Left ventricle myocardium inferior (tissue), 1 donor: ENCODE measurements at regions not wholly inside any gene's neighbourhood (a gene's known extent, or its start where the extent isn't known, plus 50 kb on each side); places are given as distances from the start of the nearest gene placed in this dataset.
"Not testable (repeated sequence)": the region's sequence is repeated elsewhere in the genome, so short reads cannot be mapped to it uniquely, and the experiment has no call there.

ENCODE experiments used
- DNase-seq: peaks from one replicate; pipeline ENCODE4 v3.0.0-alpha.2; 2020
- H3K27ac ChIP-seq: fragments of 200-600 bp; replicated peaks from 2 replicates; pipeline ENCODE4 v1.8.0; 2021
- H3K27me3 ChIP-seq: fragments of 200-600 bp; 2 replicates; pipeline ENCODE4 v1.8.0; 2021; ENCODE audit warnings: low read depth
- H3K36me3 ChIP-seq: fragments of 200-600 bp; 2 replicates; pipeline ENCODE4 v1.8.0; 2021
- H3K4me1 ChIP-seq: fragments of 200-600 bp; 2 replicates; pipeline ENCODE4 v1.8.0; 2021
- H3K4me3 ChIP-seq: fragments of 200-600 bp; 2 replicates; pipeline ENCODE4 v1.8.0; 2021; ENCODE audit warnings: mild to moderate bottlenecking, moderate library complexity
- H3K9me3 ChIP-seq: fragments of 200-600 bp; replicated peaks from 2 replicates; pipeline ENCODE4 v1.8.0; 2021
- intact Hi-C: fragments of 100-400 bp; cut with micrococcal nuclease; formaldehyde crosslinking; loops from one replicate; pipeline ENCODE4 v1.11.0; 2022
- TF ChIP-seq, protein P1 (sequence below): fragments of 200-600 bp; IDR thresholded peaks from 2 replicates; pipeline ENCODE4 v1.8.0; 2021; ENCODE audit warnings: antibody characterized with exemption, mild to moderate bottlenecking, borderline replicate concordance
- donor health status: DM: no; HTN: yes; CAD: no; lungs with severe emphysema.

DNA sequence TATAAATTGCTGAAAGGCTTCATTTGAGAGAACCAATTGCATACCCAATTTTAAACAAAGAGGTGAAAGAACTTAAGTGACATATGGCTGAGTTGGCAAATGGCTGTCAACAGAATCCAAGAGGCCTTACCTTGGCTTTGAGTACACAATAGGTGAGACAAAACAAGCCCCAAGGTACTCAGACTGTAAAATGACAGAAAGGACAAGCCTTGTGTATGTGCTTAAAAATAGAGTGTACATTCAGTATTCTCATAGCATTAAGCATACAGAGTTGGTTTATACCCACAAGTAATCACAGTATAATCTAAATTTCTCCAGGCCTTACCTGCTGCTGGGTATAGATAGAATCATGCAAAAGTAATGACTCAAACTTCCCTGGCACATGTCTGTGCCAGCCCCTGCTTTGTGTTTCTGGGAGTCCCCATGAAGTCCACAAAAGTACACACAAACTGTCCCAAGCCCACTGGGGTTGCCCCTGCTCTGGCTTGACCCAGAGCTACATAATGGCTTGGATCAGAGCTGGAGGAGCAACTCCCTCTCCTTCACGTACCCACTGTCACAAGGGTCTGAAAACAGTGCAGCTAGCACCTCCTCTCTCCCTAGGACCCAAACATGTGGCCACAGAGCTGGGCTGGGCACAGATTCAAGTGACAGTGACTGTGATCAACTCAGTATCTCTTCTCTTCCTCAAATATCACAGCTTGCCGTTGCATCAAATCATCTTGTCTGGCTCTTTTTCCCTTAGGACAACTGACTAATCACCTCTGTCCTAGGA lies 250.8 kb downstream of the ENC1 start:
- H3K9me3 ChIP-seq, result no peaks in the 10 kb centered on the region
- H3K4me3 ChIP-seq, result no peak overlapping the region
- H3K27me3 ChIP-seq, result no peaks in the 10 kb centered on the region
- no peak for DNase-seq
- H3K36me3 ChIP-seq, result no peaks in the 10 kb centered on the region
- peaks cover 16% of the 10 kb centered on the region for H3K4me1 ChIP-seq
- no peak overlapping the region for H3K27ac ChIP-seq
- intact Hi-C loops, result no loop called here
- TF ChIP-seq, protein P1, sequence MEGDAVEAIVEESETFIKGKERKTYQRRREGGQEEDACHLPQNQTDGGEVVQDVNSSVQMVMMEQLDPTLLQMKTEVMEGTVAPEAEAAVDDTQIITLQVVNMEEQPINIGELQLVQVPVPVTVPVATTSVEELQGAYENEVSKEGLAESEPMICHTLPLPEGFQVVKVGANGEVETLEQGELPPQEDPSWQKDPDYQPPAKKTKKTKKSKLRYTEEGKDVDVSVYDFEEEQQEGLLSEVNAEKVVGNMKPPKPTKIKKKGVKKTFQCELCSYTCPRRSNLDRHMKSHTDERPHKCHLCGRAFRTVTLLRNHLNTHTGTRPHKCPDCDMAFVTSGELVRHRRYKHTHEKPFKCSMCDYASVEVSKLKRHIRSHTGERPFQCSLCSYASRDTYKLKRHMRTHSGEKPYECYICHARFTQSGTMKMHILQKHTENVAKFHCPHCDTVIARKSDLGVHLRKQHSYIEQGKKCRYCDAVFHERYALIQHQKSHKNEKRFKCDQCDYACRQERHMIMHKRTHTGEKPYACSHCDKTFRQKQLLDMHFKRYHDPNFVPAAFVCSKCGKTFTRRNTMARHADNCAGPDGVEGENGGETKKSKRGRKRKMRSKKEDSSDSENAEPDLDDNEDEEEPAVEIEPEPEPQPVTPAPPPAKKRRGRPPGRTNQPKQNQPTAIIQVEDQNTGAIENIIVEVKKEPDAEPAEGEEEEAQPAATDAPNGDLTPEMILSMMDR, result no peak

DNA sequence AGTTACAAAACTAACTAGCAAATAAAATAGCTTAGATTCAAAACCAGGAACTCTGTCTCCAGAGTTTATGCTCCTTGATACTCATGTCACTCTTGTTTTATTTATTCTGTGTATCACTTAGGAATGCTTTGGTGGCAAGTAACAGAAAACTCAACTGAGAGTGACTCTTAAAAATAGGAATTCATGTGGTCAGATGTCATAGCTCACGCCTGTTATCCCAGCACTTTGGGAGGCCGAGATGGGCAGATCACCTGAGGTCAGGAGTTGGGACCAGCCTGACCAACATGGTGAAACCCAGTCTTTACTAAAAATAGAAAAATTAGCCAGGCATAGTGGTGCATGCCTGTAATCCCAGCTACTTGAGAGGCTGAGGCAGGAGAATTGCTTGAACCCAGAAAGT lies 252.1 kb downstream of the ENC1 start:
- H3K36me3 ChIP-seq, H3K4me3 ChIP-seq, H3K27me3 ChIP-seq, H3K9me3 ChIP-seq, H3K27ac ChIP-seq, DNase-seq, intact Hi-C loops: not testable (repeated sequence)
- peaks cover 29% of the 10 kb centered on the region for H3K4me1 ChIP-seq

DNA sequence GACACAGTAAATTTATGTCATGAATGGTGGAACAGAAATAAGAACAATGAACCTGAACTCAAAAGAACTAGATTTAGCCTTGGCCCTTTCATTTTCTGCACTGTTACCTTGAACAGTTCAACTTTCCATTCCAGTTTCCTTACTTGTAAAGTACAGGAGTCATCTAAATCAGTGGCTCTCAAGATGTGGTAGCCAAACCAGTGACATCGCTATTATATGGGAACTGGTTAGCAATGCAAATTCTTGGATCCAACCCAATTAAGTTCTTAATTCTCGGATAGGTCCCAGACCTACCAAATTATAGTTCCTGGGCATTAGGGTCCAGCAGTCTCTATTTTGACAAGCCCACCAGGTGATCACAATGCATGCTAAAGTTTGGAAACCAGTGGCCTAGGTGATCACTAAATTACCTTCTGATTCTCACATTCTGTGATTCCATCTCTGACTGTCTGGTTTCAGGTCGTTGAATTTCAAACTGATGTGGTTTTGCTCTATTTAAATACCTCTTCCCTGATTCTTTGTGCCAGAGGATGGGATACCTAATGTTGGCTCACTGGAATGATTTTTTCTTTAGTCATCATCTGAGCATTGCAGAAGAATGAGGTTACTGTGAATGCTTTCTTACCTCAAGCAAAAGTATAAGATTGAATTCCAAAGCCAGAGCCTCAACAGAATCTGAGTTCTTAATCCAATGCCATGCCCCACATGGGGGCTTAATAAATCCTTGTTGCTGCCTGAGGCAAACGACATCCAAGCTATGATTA lies 253.8 kb downstream of the ENC1 start:
- no peak for DNase-seq
- Histone ChIP-seq H3K4me1 (peaks cover 37% of the 10 kb centered on the region), H3K36me3 (no peaks in the 10 kb centered on the region), H3K9me3 (no peaks in the 10 kb centered on the region), H3K27ac (no peak overlapping the region), H3K4me3 (no peak overlapping the region), H3K27me3 (no peaks in the 10 kb centered on the region)
- TF ChIP-seq, protein P1, result no peak
- intact Hi-C loops, result no loop called here

DNA sequence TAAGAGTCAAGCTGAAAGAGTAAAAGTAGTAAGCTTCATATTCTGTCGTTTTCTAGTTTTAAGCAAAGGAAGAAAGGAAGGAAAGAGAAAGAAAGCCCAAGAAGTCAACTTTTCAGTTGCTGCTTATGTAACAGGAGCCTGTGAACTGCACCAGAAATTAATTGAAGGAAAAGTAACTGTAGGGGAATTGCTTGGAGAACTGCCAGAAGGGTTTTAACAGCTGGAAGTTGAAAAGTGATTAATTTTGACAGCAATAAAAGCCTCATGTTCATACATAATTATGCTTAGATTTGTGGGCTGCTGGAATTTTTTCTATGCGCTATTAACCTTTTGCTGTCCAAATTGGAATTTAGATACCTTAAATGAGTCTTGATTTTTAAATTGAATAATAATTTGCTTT lies 255.7 kb downstream of the ENC1 start:
- intact Hi-C loops, result no loop called here
- peak overlapping the region; percentile 81 for H3K27ac ChIP-seq
- H3K27me3 ChIP-seq, result no peaks in the 10 kb centered on the region
- H3K4me3 ChIP-seq, result no peak overlapping the region
- no peaks in the 10 kb centered on the region for H3K36me3 ChIP-seq
- DNase-seq, result no peak
- TF ChIP-seq, protein P1, result no peak
- peaks cover 47% of the 10 kb centered on the region for H3K4me1 ChIP-seq
- H3K9me3 ChIP-seq, result no peaks in the 10 kb centered on the region

DNA sequence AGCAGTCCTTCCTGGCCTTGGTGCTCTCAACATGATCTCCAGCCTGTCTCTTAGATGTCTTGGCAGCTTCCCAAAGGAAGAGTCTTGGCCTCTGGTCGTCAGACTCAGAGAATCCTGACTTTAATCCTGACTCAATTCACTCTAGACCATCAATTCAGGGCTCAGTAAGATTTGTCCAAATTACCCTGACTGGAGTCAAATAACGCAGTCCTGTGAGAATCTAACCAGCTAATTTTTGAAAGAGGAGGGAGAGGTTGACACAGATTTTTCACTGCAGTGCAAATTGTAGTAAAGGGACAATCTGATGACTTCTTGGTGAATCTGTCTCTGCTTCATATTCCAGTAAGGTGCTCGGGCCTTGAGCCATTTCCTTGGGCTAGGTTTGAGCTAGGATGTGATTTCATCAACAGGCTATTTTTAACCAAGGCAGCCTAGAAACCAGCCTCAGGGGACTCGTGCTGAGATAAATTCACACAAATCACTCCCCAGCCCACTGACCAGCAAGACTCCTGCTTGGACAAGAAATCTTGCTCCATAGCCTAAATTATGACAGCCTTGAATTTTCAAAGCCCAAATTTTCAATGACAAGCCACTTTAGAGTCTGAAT lies 257.4 kb downstream of the ENC1 start:
- H3K4me1 ChIP-seq, result peaks cover 65% of the 10 kb centered on the region
- peak overlapping the region; percentile 81 for H3K27ac ChIP-seq
- TF ChIP-seq, protein P1, result no peak
- no peaks in the 10 kb centered on the region for H3K36me3 ChIP-seq
- intact Hi-C loops, result no loop called here
- H3K9me3 ChIP-seq, result no peaks in the 10 kb centered on the region
- H3K4me3 ChIP-seq, result no peak overlapping the region
- DNase-seq, result peak; percentile 48
- no peaks in the 10 kb centered on the region for H3K27me3 ChIP-seq
